Keratinocyte (primary cell): ENCODE measurements at regions not wholly inside any gene's neighbourhood (a gene's known extent, or its start where the extent isn't known, plus 50 kb on each side); places are given as distances from the start of the nearest gene placed in this dataset.

Experiments
- EZH2 ChIP-seq: IDR thresholded peaks from one replicate; pipeline ENCODE4 v1.6.1; 2012; ENCODE audit warnings: inconsistent platforms, mild to moderate bottlenecking, low read length, moderate library complexity
- TF ChIP-seq, protein P1 (sequence below), 3 experiments: IDR thresholded peaks in 1 of 3; conservative IDR thresholded peaks in 1 of 3; optimal IDR thresholded peaks in 1 of 3; 2 replicates in 2 of 3; 3 replicates in 1 of 3; pipeline versions ENCODE3 to v1.5.1; 2011; ENCODE audit warnings: low read length in 3 of 3, mild to moderate bottlenecking in 3 of 3, moderate library complexity in 2 of 3, control low read depth in 1 of 3, inconsistent platforms in 1 of 3; ENCODE audit not compliant: insufficient read depth in 2 of 3; ENCODE audit errors: extremely low read depth in 1 of 3

DNA sequence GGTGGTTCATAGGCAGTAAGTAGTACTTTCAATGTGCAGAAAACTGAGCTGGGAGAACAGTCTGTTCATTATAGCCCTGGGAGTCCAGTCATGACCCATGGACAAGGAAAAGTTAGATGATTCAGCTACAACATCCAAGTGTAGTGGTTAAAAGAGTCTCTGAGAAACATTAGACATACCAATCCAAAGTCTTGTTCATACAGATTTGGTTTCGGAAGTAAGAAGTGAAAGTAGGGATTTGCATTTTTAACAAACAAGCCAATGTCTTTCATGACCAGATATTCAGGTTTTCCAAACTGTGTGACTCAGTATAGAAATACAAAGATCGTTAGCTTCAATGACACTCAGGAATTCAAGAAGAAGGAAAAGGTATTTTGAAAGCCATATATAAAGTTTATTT, 345.3 kb downstream of the SLITRK1 start:
- TF ChIP-seq, protein P1, sequence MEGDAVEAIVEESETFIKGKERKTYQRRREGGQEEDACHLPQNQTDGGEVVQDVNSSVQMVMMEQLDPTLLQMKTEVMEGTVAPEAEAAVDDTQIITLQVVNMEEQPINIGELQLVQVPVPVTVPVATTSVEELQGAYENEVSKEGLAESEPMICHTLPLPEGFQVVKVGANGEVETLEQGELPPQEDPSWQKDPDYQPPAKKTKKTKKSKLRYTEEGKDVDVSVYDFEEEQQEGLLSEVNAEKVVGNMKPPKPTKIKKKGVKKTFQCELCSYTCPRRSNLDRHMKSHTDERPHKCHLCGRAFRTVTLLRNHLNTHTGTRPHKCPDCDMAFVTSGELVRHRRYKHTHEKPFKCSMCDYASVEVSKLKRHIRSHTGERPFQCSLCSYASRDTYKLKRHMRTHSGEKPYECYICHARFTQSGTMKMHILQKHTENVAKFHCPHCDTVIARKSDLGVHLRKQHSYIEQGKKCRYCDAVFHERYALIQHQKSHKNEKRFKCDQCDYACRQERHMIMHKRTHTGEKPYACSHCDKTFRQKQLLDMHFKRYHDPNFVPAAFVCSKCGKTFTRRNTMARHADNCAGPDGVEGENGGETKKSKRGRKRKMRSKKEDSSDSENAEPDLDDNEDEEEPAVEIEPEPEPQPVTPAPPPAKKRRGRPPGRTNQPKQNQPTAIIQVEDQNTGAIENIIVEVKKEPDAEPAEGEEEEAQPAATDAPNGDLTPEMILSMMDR (optimal IDR thresholded peaks at IDR 0.05 in 1 of 3, IDR thresholded peaks at IDR 0.05 in 1 of 3, conservative IDR thresholded peaks at IDR 0.05 in 1 of 3; ENCODE audit: extremely low read depth in 1 of 3, insufficient read depth in 2 of 3, low read length in 3 of 3): no peak
- no peak for TF ChIP-seq EZH2
